Neural cell (in vitro differentiated cells): ENCODE measurements at regions not wholly inside any gene's neighbourhood (a gene's known extent, or its start where the extent isn't known, plus 50 kb on each side); places are given as distances from the start of the nearest gene placed in this dataset.

Experiments used
- MXI1 ChIP-seq: fragments of 450-650 bp; conservative IDR thresholded peaks from 2 replicates; pipeline ENCODE4 v1.6.1; 2014; ENCODE audit warnings: antibody characterized with exemption, mild to moderate bottlenecking; ENCODE audit not compliant: poor library complexity, severe bottlenecking
- RAD21 ChIP-seq: fragments of 450-650 bp; conservative IDR thresholded peaks from 2 replicates; pipeline ENCODE4 v1.6.1; 2014; ENCODE audit warnings: antibody characterized with exemption, mild to moderate bottlenecking, moderate library complexity
- TF ChIP-seq, protein P1 (sequence below): fragments of 450-650 bp; IDR thresholded peaks from 2 replicates; pipeline ENCODE4 v1.5.1; 2014; ENCODE audit warnings: antibody characterized with exemption, mild to moderate bottlenecking, moderate library complexity; ENCODE audit not compliant: poor library complexity, severe bottlenecking

- TF ChIP-seq, protein P1, sequence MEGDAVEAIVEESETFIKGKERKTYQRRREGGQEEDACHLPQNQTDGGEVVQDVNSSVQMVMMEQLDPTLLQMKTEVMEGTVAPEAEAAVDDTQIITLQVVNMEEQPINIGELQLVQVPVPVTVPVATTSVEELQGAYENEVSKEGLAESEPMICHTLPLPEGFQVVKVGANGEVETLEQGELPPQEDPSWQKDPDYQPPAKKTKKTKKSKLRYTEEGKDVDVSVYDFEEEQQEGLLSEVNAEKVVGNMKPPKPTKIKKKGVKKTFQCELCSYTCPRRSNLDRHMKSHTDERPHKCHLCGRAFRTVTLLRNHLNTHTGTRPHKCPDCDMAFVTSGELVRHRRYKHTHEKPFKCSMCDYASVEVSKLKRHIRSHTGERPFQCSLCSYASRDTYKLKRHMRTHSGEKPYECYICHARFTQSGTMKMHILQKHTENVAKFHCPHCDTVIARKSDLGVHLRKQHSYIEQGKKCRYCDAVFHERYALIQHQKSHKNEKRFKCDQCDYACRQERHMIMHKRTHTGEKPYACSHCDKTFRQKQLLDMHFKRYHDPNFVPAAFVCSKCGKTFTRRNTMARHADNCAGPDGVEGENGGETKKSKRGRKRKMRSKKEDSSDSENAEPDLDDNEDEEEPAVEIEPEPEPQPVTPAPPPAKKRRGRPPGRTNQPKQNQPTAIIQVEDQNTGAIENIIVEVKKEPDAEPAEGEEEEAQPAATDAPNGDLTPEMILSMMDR: no peak
- TF ChIP-seq RAD21 (no peak), MXI1 (no peak)
Observed at GRCh38 chr19:32097620-32098019, 247.8 kb upstream of the ZNF507 start.
